ENCODE measurements at regions not wholly inside any gene's neighbourhood (a gene's known extent, or its start where the extent isn't known, plus 50 kb on each side); places are given as distances from the start of the nearest gene placed in this dataset.

GRCh38 chr13:102928941-102929675 is 83.3 kb downstream of the ERCC5 start:
- CTCF ChIA-PET (ENCODE audit: low intra/inter-chr PET ratio), result no interaction called here
- DNase-seq (ENCODE audit: extremely low read depth in 1 of 4, low spot score in 3 of 4), result no peak
- FAIRE-seq, result no peak

More at GRCh38 chr13:102928941-102929675, 83.3 kb downstream of the ERCC5 start:
- H3K27ac ChIP-seq (ENCODE audit: extremely low read depth, low read depth, low read length), result no peak overlapping the region
- H3K9ac ChIP-seq (ENCODE audit: insufficient read depth in 1 of 2, low read depth in 2 of 2, low read length in 2 of 2), result no peak overlapping the region
- ATAC-seq, result no peak
- WGBS (ENCODE audit: insufficient coverage, low coverage, missing lambda C conversion rate), result 3% methylated on average over 8 of the region's 9 CpGs
- H3K9me3 ChIP-seq (replicated peaks; ENCODE audit: control insufficient read depth, insufficient read depth, low read depth, low read length), result no peaks in the 10 kb centered on the region
- no peaks in the 10 kb centered on the region for H3K36me3 ChIP-seq (ENCODE audit: control insufficient read depth, insufficient read depth, low read length)
- no peaks in the 10 kb centered on the region for H3K4me1 ChIP-seq (replicated peaks in 1 of 2; ENCODE audit: control insufficient read depth in 2 of 2, insufficient read depth in 2 of 2, low read length in 2 of 2)
- no peaks in the 10 kb centered on the region for H4K20me1 ChIP-seq (replicated peaks; ENCODE audit: control insufficient read depth, insufficient read depth, low read length)
- H3K9me1 ChIP-seq (ENCODE audit: control insufficient read depth, insufficient read depth, low read length), result no peaks in the 10 kb centered on the region
- no peak overlapping the region for H3K4me3 ChIP-seq
- intact Hi-C loops (cut with micrococcal nuclease) (no loop called here), in situ Hi-C loops (cut with MboI) (no loop called here)
- no peaks in the 10 kb centered on the region for H3K79me2 ChIP-seq (ENCODE audit: control insufficient read depth, insufficient read depth, low read length)
- H3K4me2 ChIP-seq (ENCODE audit: insufficient read depth, low read length), result no peak overlapping the region
- H3K27me3 ChIP-seq (ENCODE audit: control insufficient read depth in 2 of 2, insufficient read depth in 2 of 2, low read length in 2 of 2), result no peaks in the 10 kb centered on the region
- no TSS peak for BruUV-seq (replicated peaks)
- no peak overlapping the region for H2AFZ ChIP-seq (ENCODE audit: low read depth, low read length)
- TF ChIP-seq PRPF4 (IDR thresholded peaks at IDR 0.05; ENCODE audit: insufficient read depth, low read depth, low read length, poor library complexity, severe bottlenecking), result no peak
- TF ChIP-seq BRCA1 (IDR thresholded peaks at IDR 0.05), result no peak
- TF ChIP-seq BRCA1 (CRISPR knock-in tag; IDR thresholded peaks at IDR 0.05), result no peak
- TF ChIP-seq HBP1 (CRISPR knock-in tag; IDR thresholded peaks at IDR 0.05), result no peak
- no peak for TF ChIP-seq ZBTB11 (CRISPR knock-in tag; IDR thresholded peaks at IDR 0.05)
- POLR2A ChIA-PET, result no interaction called here

Data from K562 (cell line).